ENCODE measurements at regions not wholly inside any gene's neighbourhood (a gene's known extent, or its start where the extent isn't known, plus 50 kb on each side); places are given as distances from the start of the nearest gene placed in this dataset.

GRCh38 chr4:121226362-121226761 is 62.2 kb upstream of the TNIP3 start:
- H3K9me3 ChIP-seq (ENCODE audit: control insufficient read depth in 2 of 3, insufficient read depth in 1 of 3, low read length in 3 of 3): no peaks in the 10 kb centered on the region
- TF ChIP-seq, protein P1, sequence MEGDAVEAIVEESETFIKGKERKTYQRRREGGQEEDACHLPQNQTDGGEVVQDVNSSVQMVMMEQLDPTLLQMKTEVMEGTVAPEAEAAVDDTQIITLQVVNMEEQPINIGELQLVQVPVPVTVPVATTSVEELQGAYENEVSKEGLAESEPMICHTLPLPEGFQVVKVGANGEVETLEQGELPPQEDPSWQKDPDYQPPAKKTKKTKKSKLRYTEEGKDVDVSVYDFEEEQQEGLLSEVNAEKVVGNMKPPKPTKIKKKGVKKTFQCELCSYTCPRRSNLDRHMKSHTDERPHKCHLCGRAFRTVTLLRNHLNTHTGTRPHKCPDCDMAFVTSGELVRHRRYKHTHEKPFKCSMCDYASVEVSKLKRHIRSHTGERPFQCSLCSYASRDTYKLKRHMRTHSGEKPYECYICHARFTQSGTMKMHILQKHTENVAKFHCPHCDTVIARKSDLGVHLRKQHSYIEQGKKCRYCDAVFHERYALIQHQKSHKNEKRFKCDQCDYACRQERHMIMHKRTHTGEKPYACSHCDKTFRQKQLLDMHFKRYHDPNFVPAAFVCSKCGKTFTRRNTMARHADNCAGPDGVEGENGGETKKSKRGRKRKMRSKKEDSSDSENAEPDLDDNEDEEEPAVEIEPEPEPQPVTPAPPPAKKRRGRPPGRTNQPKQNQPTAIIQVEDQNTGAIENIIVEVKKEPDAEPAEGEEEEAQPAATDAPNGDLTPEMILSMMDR (IDR thresholded peaks at IDR 0.05; ENCODE audit: borderline replicate concordance, extremely low read depth, insufficient read depth): no peak
- intact Hi-C loops (cut with DNase I): no loop called here
- H3K9ac ChIP-seq (ENCODE audit: low read length in 3 of 3): no peak overlapping the region
- H3K4me1 ChIP-seq (ENCODE audit: control insufficient read depth in 2 of 3, insufficient read depth in 2 of 3, low read depth in 1 of 3, low read length in 3 of 3): no peaks in the 10 kb centered on the region
- H3K36me3 ChIP-seq (ENCODE audit: control insufficient read depth in 2 of 3, insufficient read depth in 3 of 3, low read length in 3 of 3): no peaks in the 10 kb centered on the region
- FAIRE-seq (no peak), DNase-seq (no peak)
- H3K4me3 ChIP-seq (ENCODE audit: low read length in 3 of 3): no peak overlapping the region
- no peak overlapping the region for H3K27ac ChIP-seq (ENCODE audit: low read depth in 2 of 2, low read length in 2 of 2)
- H3K27me3 ChIP-seq (ENCODE audit: control insufficient read depth, insufficient read depth, low read length): no peaks in the 10 kb centered on the region

DNA sequence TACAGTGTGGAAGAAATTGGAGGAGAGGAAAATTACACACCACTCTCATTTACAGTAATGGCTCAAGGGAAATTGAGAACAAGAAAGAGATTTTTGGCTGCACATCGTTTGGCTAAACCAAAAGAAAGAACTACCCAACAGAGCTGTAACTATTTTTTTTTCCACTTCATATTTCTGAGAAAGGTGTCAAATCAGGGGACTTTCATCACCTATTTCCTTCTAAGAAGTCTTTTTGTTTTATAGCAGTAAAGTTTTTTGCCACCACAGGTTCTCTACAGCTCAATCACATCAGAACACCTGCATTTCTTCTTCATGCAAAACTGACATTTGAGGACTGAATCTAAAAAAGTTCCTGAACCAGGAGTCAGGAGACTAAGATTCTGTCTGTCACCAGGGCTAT is 57.5 kb upstream of the TNIP3 start:
- no peak overlapping the region for H3K27ac ChIP-seq (ENCODE audit: low read depth in 2 of 2, low read length in 2 of 2)
- H3K4me1 ChIP-seq (ENCODE audit: control insufficient read depth in 2 of 3, insufficient read depth in 2 of 3, low read depth in 1 of 3, low read length in 3 of 3): no peaks in the 10 kb centered on the region
- H3K27me3 ChIP-seq (ENCODE audit: control insufficient read depth, insufficient read depth, low read length): no peaks in the 10 kb centered on the region
- TF ChIP-seq, protein P1 (IDR thresholded peaks at IDR 0.05; ENCODE audit: borderline replicate concordance, extremely low read depth, insufficient read depth): no peak
- no peak for FAIRE-seq
- no peaks in the 10 kb centered on the region for H3K36me3 ChIP-seq (ENCODE audit: control insufficient read depth in 2 of 3, insufficient read depth in 3 of 3, low read length in 3 of 3)
- no peak for DNase-seq
- no peak overlapping the region for H3K4me3 ChIP-seq (ENCODE audit: low read length in 3 of 3)
- no peaks in the 10 kb centered on the region for H3K9me3 ChIP-seq (ENCODE audit: control insufficient read depth in 2 of 3, insufficient read depth in 1 of 3, low read length in 3 of 3)
- intact Hi-C loops (cut with DNase I): no loop called here
- H3K9ac ChIP-seq (ENCODE audit: low read length in 3 of 3): no peak overlapping the region

DNA sequence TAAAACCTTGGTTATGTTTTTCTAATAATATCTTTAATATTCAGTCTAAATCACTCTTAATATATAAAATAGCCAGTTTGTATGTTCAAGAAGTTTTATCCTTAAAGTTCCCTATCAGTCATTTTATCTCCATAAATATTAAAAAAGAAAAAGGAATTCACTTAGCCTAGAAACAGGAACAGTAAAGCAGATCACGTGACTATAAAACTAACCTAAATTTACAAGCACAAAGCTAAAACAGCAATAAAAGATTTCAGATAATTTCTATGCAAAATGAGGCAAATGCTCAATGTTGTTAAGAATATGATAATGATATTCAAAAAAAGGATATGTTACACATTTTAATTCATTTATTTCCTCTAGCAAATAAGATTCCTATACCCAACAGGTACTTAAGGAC is 57.1 kb upstream of the TNIP3 start:
- FAIRE-seq (no peak), DNase-seq (no peak)
- no peak overlapping the region for H3K9ac ChIP-seq (ENCODE audit: low read length in 3 of 3)
- TF ChIP-seq, protein P1 (IDR thresholded peaks at IDR 0.05; ENCODE audit: borderline replicate concordance, extremely low read depth, insufficient read depth): no peak
- H3K9me3 ChIP-seq (ENCODE audit: control insufficient read depth in 2 of 3, insufficient read depth in 1 of 3, low read length in 3 of 3): no peaks in the 10 kb centered on the region
- H3K27me3 ChIP-seq (ENCODE audit: control insufficient read depth, insufficient read depth, low read length): no peaks in the 10 kb centered on the region
- intact Hi-C loops (cut with DNase I): no loop called here
- H3K36me3 ChIP-seq (ENCODE audit: control insufficient read depth in 2 of 3, insufficient read depth in 3 of 3, low read length in 3 of 3): no peaks in the 10 kb centered on the region
- no peak overlapping the region for H3K27ac ChIP-seq (ENCODE audit: low read depth in 2 of 2, low read length in 2 of 2)
- H3K4me3 ChIP-seq (ENCODE audit: low read length in 3 of 3): no peak overlapping the region
- no peaks in the 10 kb centered on the region for H3K4me1 ChIP-seq (ENCODE audit: control insufficient read depth in 2 of 3, insufficient read depth in 2 of 3, low read depth in 1 of 3, low read length in 3 of 3)

GRCh38 chr4:121220698-121221097 is 56.6 kb upstream of the TNIP3 start:
- H3K27me3 ChIP-seq (ENCODE audit: control insufficient read depth, insufficient read depth, low read length): no peaks in the 10 kb centered on the region
- H3K27ac ChIP-seq (ENCODE audit: low read depth in 2 of 2, low read length in 2 of 2): no peak overlapping the region
- no peaks in the 10 kb centered on the region for H3K4me1 ChIP-seq (ENCODE audit: control insufficient read depth in 2 of 3, insufficient read depth in 2 of 3, low read depth in 1 of 3, low read length in 3 of 3)
- intact Hi-C loops (cut with DNase I): no loop called here
- no peak for FAIRE-seq
- no peak for DNase-seq
- no peaks in the 10 kb centered on the region for H3K36me3 ChIP-seq (ENCODE audit: control insufficient read depth in 2 of 3, insufficient read depth in 3 of 3, low read length in 3 of 3)
- H3K4me3 ChIP-seq (ENCODE audit: low read length in 3 of 3): no peak overlapping the region
- no peak overlapping the region for H3K9ac ChIP-seq (ENCODE audit: low read length in 3 of 3)
- TF ChIP-seq, protein P1 (IDR thresholded peaks at IDR 0.05; ENCODE audit: borderline replicate concordance, extremely low read depth, insufficient read depth): no peak
- no peaks in the 10 kb centered on the region for H3K9me3 ChIP-seq (ENCODE audit: control insufficient read depth in 2 of 3, insufficient read depth in 1 of 3, low read length in 3 of 3)

Data from kidney (tissue), 13 donors.